OCI-LY7 (cell line): ENCODE measurements at regions not wholly inside any gene's neighbourhood (a gene's known extent, or its start where the extent isn't known, plus 50 kb on each side); places are given as distances from the start of the nearest gene placed in this dataset.

Experiments used
- BruUV-seq: library from RNA; stranded (reverse); fragments of 400-500 nt; replicated peaks from 2 replicates; lab custom pipeline; 2021; lab: Mats Ljungman, UMichigan
- CTCF ChIA-PET: fragments of 300-600 bp; sonication (Branson Sonifier 250); formaldehyde crosslinking; loops from one replicate; lab custom pipeline; 2022; ENCODE audit warnings: antibody characterized with exemption; ENCODE audit not compliant: unreplicated experiment; lab: Charles Lee
- POLR2A ChIA-PET: fragments of 300-600 bp; sonication (Branson Sonifier 250); formaldehyde crosslinking; loops from one replicate; lab custom pipeline; 2022; ENCODE audit warnings: antibody characterized with exemption; lab: Charles Lee
- DNase-seq: peaks from one replicate; pipeline ENCODE4 v3.0.0-alpha.2; 2015; ENCODE audit warnings: low spot score
- H2AFZ ChIP-seq: fragments of 200-600 bp; sonication (generic), shearing (Covaris generic); 2 replicates; pipeline ENCODE4 v1.6.1; 2014; ENCODE audit warnings: mild to moderate bottlenecking, antibody characterized with exemption, low read length, moderate library complexity
- H3K27ac ChIP-seq: fragments of 200-600 bp; sonication (generic); 2 replicates; pipeline ENCODE4 v1.5.1; 2014; ENCODE audit warnings: mixed run types, low read depth, mild to moderate bottlenecking, moderate library complexity, low read length, inconsistent platforms; ENCODE audit not compliant: poor library complexity, severe bottlenecking
- H3K36me3 ChIP-seq: fragments of 200-600 bp; sonication (generic); 2 replicates; pipeline ENCODE4 v1.6.1; 2014; ENCODE audit warnings: mild to moderate bottlenecking, antibody characterized with exemption, low read length, moderate library complexity, mixed read lengths; ENCODE audit not compliant: insufficient read depth
- H3K4me1 ChIP-seq: fragments of 200-600 bp; sonication (generic); 2 replicates; pipeline ENCODE4 v1.5.1; 2014; ENCODE audit warnings: mild to moderate bottlenecking, low read length; ENCODE audit not compliant: insufficient read depth, poor library complexity, severe bottlenecking
- H3K4me2 ChIP-seq: fragments of 200-600 bp; sonication (generic); 2 replicates; pipeline ENCODE4 v1.6.1; 2014; ENCODE audit warnings: mild to moderate bottlenecking, low read length
- H3K4me3 ChIP-seq: fragments of 200-600 bp; sonication (generic); 2 replicates; pipeline ENCODE4 v1.5.1; 2014; ENCODE audit warnings: mild to moderate bottlenecking, low read depth, low read length; ENCODE audit not compliant: poor library complexity, severe bottlenecking
- H3K79me2 ChIP-seq: fragments of 200-600 bp; sonication (generic); 2 replicates; pipeline ENCODE4 v1.6.1; 2016; ENCODE audit warnings: low read depth, mild to moderate bottlenecking, low read length, moderate library complexity, mixed read lengths; ENCODE audit not compliant: insufficient read depth
- H3K9me2 ChIP-seq: fragments of 200-600 bp; sonication (generic); 2 replicates; pipeline ENCODE4 v1.6.1; 2016; ENCODE audit warnings: mild to moderate bottlenecking, low read length, mixed read lengths; ENCODE audit not compliant: insufficient read depth
- H3K9me3 ChIP-seq: fragments of 200-600 bp; sonication (generic); 2 replicates; pipeline ENCODE4 v1.6.1; 2014; ENCODE audit warnings: mild to moderate bottlenecking, mixed run types, low read length, mixed read lengths
- H4K20me1 ChIP-seq: fragments of 200-600 bp; sonication (generic); 2 replicates; pipeline ENCODE4 v1.6.1; 2014; ENCODE audit warnings: mild to moderate bottlenecking, antibody characterized with exemption, low read length, moderate library complexity, mixed read lengths; ENCODE audit not compliant: insufficient read depth
- CTCF ChIP-seq: fragments of 200-600 bp; sonication (generic); conservative IDR thresholded peaks from 2 replicates; pipeline ENCODE4 v1.5.1; 2014; ENCODE audit warnings: mild to moderate bottlenecking, antibody characterized with exemption, low read length, moderate library complexity, mixed read lengths
- EZH2phosphoT487 ChIP-seq: fragments of 200-600 bp; sonication (generic); IDR thresholded peaks from 2 replicates; pipeline ENCODE4 v1.6.1; 2018; ENCODE audit warnings: low read depth, borderline replicate concordance, mild to moderate bottlenecking, mixed run types, antibody characterized with exemption, low read length, moderate library complexity, mixed read lengths
- intact Hi-C: fragments of 100-400 bp; cut with micrococcal nuclease; formaldehyde crosslinking; loops from one replicate; pipeline ENCODE4 v1.10.0; 2022; ENCODE audit not compliant: unreplicated experiment

GRCh38 chr11:19574916-19575315 lies 137.7 kb upstream of the NAV2 start:
- Histone ChIP-seq H3K4me1 (no peaks in the 10 kb centered on the region), H3K79me2 (no peaks in the 10 kb centered on the region; the same call in 1 of the 2 replicates), H3K9me3 (no peaks in the 10 kb centered on the region), H4K20me1 (no peaks in the 10 kb centered on the region), H3K4me2 (no peak overlapping the region), H3K27ac (no peak overlapping the region), H2AFZ (no peak overlapping the region), H3K4me3 (no peak overlapping the region), H3K9me2 (no peaks in the 10 kb centered on the region), H3K36me3 (no peaks in the 10 kb centered on the region)
- intact Hi-C loops: no loop called here
- ChIA-PET POLR2A (no interaction called here), CTCF (no interaction called here)
- no peak for DNase-seq
- no peak for TF ChIP-seq EZH2phosphoT487
- no peak for TF ChIP-seq CTCF
- BruUV-seq: no TSS peak

- no peak for DNase-seq
- POLR2A ChIA-PET: no interaction called here
- BruUV-seq: no TSS peak
- H3K79me2 ChIP-seq: no peaks in the 10 kb centered on the region
- H3K9me3 ChIP-seq: no peaks in the 10 kb centered on the region
- H3K27ac ChIP-seq: no peak overlapping the region
- no peak overlapping the region for H3K4me2 ChIP-seq
- H2AFZ ChIP-seq: no peak overlapping the region
- no peaks in the 10 kb centered on the region for H4K20me1 ChIP-seq
- H3K9me2 ChIP-seq: no peaks in the 10 kb centered on the region
- H3K4me3 ChIP-seq: no peak overlapping the region
- intact Hi-C loops: no loop called here
- no peaks in the 10 kb centered on the region for H3K4me1 ChIP-seq
- CTCF ChIA-PET: interaction anchor here (0.5 kb wide), 1 partner anchor 329 kb away, joined by 3 read pairs; no protein-coding TSS in a partner anchor
- TF ChIP-seq EZH2phosphoT487 (no peak), CTCF (no peak)
- no peaks in the 10 kb centered on the region for H3K36me3 ChIP-seq
Observed at GRCh38 chr11:19573666-19574065, 139.0 kb upstream of the NAV2 start.

GRCh38 chr11:19571906-19572305 lies 140.7 kb upstream of the NAV2 start:
- Histone ChIP-seq H3K4me1 (no peaks in the 10 kb centered on the region), H3K36me3 (no peaks in the 10 kb centered on the region), H3K4me3 (no peak overlapping the region), H3K27ac (no peak overlapping the region), H3K79me2 (no peaks in the 10 kb centered on the region), H4K20me1 (no peaks in the 10 kb centered on the region), H2AFZ (no peak overlapping the region), H3K4me2 (no peak overlapping the region), H3K9me3 (no peaks in the 10 kb centered on the region), H3K9me2 (no peaks in the 10 kb centered on the region)
- DNase-seq: no peak
- ChIA-PET CTCF (no interaction called here), POLR2A (interaction anchor here (0.7 kb wide), 1 partner anchor 189 kb away, joined by 4 read pairs; no protein-coding TSS in a partner anchor)
- intact Hi-C loops: no loop called here
- no peak for TF ChIP-seq EZH2phosphoT487
- no peak for TF ChIP-seq CTCF
- BruUV-seq: no TSS peak
